PC-3 (cell line): ENCODE measurements at regions not wholly inside any gene's neighbourhood (a gene's known extent, or its start where the extent isn't known, plus 50 kb on each side); places are given as distances from the start of the nearest gene placed in this dataset.

Experiments
- ATAC-seq: fragments of 200-7000 bp; cut with Tn5 transposase; 2 replicates; pipeline ENCODE4 v1.9.1; 2020; ENCODE audit warnings: mild to moderate bottlenecking, moderate library complexity
- BruUV-seq: library from RNA; stranded (reverse); fragments of 400-500 nt; replicated peaks from 2 replicates; lab custom pipeline; 2021; lab: Mats Ljungman, UMichigan
- CTCF ChIA-PET: fragments of 300-600 bp; sonication (Branson Sonifier 250); formaldehyde crosslinking; loops from one replicate; lab custom pipeline; 2022; ENCODE audit warnings: antibody characterized with exemption; lab: Charles Lee
- POLR2A ChIA-PET: fragments of 300-600 bp; sonication (Branson Sonifier 250); formaldehyde crosslinking; loops from one replicate; lab custom pipeline; 2022; ENCODE audit warnings: antibody characterized with exemption; ENCODE audit not compliant: unreplicated experiment; lab: Charles Lee
- DNase-seq: peaks from one replicate; pipeline ENCODE4 v3.0.0-alpha.2; 2015
- H2AFZ ChIP-seq: fragments of 300-600 bp; sonication (generic); 2 replicates; pipeline ENCODE4 v1.6.0; 2016; ENCODE audit warnings: antibody characterized with exemption, low read length
- H3F3A ChIP-seq: fragments of 300-600 bp; sonication (generic); one replicate; pipeline ENCODE4 v1.6.0; 2017; ENCODE audit warnings: antibody characterized with exemption, low read length, control low read depth, mild to moderate bottlenecking; ENCODE audit not compliant: unreplicated experiment
- H3K27ac ChIP-seq: fragments of 300-600 bp; sonication (generic); 2 replicates; pipeline ENCODE4 v1.5.1; 2016; ENCODE audit warnings: mild to moderate bottlenecking, low read length
- H3K27me3 ChIP-seq: fragments of 300-600 bp; sonication (generic); 2 replicates; pipeline ENCODE4 v1.6.1; 2016; ENCODE audit warnings: low read length, mixed read lengths
- H3K36me3 ChIP-seq: fragments of 300-600 bp; sonication (generic); 2 replicates; pipeline ENCODE4 v1.6.1; 2016; ENCODE audit warnings: low read depth, mixed run types, low read length, mixed read lengths
- H3K4me1 ChIP-seq: fragments of 300-600 bp; sonication (generic); 2 replicates; pipeline ENCODE4 v1.5.1; 2016; ENCODE audit warnings: low read length; ENCODE audit not compliant: insufficient read depth
- H3K4me2 ChIP-seq: fragments of 300-600 bp; sonication (generic); 2 replicates; pipeline ENCODE4 v1.6.0; 2016; ENCODE audit warnings: low read length
- H3K4me3 ChIP-seq: fragments of 300-600 bp; sonication (generic); 2 replicates; pipeline ENCODE4 v1.5.1; 2016; ENCODE audit warnings: mild to moderate bottlenecking, low read length, mixed read lengths
- H3K79me2 ChIP-seq: fragments of 300-600 bp; sonication (generic); 2 replicates; pipeline ENCODE4 v1.6.1; 2017; ENCODE audit warnings: low read length, mixed read lengths
- H3K9ac ChIP-seq: fragments of 300-600 bp; sonication (generic); 2 replicates; pipeline ENCODE4 v1.6.0; 2016; ENCODE audit warnings: mild to moderate bottlenecking, low read length
- H3K9me2 ChIP-seq: fragments of 300-600 bp; sonication (generic); replicated peaks from 2 replicates; pipeline ENCODE4 v1.6.1; 2016; ENCODE audit warnings: mixed run types, low read length, mixed read lengths
- H3K9me3 ChIP-seq: fragments of 300-600 bp; sonication (generic); 2 replicates; pipeline ENCODE4 v1.6.1; 2016; ENCODE audit warnings: low read length, mixed read lengths
- H4K20me1 ChIP-seq: fragments of 300-600 bp; sonication (generic); 2 replicates; pipeline ENCODE4 v1.6.1; 2016; ENCODE audit warnings: low read length, mixed read lengths
- CTCF ChIP-seq: fragments of 300-600 bp; sonication (generic); conservative IDR thresholded peaks from 2 replicates; pipeline ENCODE4 v1.5.1; 2017; ENCODE audit warnings: antibody characterized with exemption, low read depth, mild to moderate bottlenecking, low read length
- EZH2 ChIP-seq: fragments of 300-600 bp; sonication (generic); IDR thresholded peaks from one replicate; pipeline ENCODE4 v1.6.1; 2017; ENCODE audit warnings: antibody characterized with exemption, mild to moderate bottlenecking, low read length; ENCODE audit not compliant: unreplicated experiment
- EZH2phosphoT487 ChIP-seq: fragments of 300-600 bp; sonication (generic); IDR thresholded peaks from 2 replicates; pipeline ENCODE4 v1.6.1; 2018; ENCODE audit warnings: mild to moderate bottlenecking, antibody characterized with exemption, low read length, borderline replicate concordance
- intact Hi-C: fragments of 100-400 bp; cut with micrococcal nuclease; formaldehyde crosslinking; loops from 2 replicates; pipeline ENCODE4 v1.9.0; 2023

GRCh38 chr3:75218577-75218976 lies 445.6 kb upstream of the FRG2C start:
- no peak overlapping the region for H3K27ac ChIP-seq
- no peak for ATAC-seq
- intact Hi-C loops, result no loop called here
- no peaks in the 10 kb centered on the region for H4K20me1 ChIP-seq
- no peak overlapping the region for H3K4me2 ChIP-seq
- no peaks in the 10 kb centered on the region for H3K9me2 ChIP-seq
- TF ChIP-seq EZH2phosphoT487 (no peak), EZH2 (no peak), CTCF (no peak)
- ChIA-PET POLR2A (no interaction called here), CTCF (no interaction called here)
- H3K4me3 ChIP-seq, result no peak overlapping the region
- no peaks in the 10 kb centered on the region for H3K9me3 ChIP-seq
- no peaks in the 10 kb centered on the region for H3K4me1 ChIP-seq
- no peaks in the 10 kb centered on the region for H3K27me3 ChIP-seq
- no peaks in the 10 kb centered on the region for H3K79me2 ChIP-seq
- no peak overlapping the region for H2AFZ ChIP-seq
- no TSS peak for BruUV-seq
- no peaks in the 10 kb centered on the region for H3F3A ChIP-seq
- no peaks in the 10 kb centered on the region for H3K36me3 ChIP-seq
- no peak for DNase-seq
- H3K9ac ChIP-seq, result no peak overlapping the region

- Histone ChIP-seq H3K27ac (no peak overlapping the region), H3K9me3 (no peaks in the 10 kb centered on the region), H3K9ac (no peak overlapping the region), H3K4me2 (no peak overlapping the region), H2AFZ (no peak overlapping the region), H3F3A (no peaks in the 10 kb centered on the region), H3K9me2 (no peaks in the 10 kb centered on the region), H4K20me1 (no peaks in the 10 kb centered on the region), H3K36me3 (no peaks in the 10 kb centered on the region), H3K4me1 (no peaks in the 10 kb centered on the region), H3K4me3 (no peak overlapping the region), H3K27me3 (no peaks in the 10 kb centered on the region), H3K79me2 (no peaks in the 10 kb centered on the region)
- DNase-seq (no peak), ATAC-seq (no peak)
- TF ChIP-seq EZH2 (no peak), CTCF (no peak), EZH2phosphoT487 (no peak)
- ChIA-PET CTCF (no interaction called here), POLR2A (no interaction called here)
- BruUV-seq, result no TSS peak
- intact Hi-C loops, result no loop called here
These were observed 443.2 kb upstream of the FRG2C start for GRCh38 chr3:75220932-75221331.

- DNase-seq, result peak; percentile 3
- Histone ChIP-seq H3K4me2 (no peak overlapping the region), H3K9me3 (no peaks in the 10 kb centered on the region), H3K27me3 (no peaks in the 10 kb centered on the region), H2AFZ (no peak overlapping the region), H3K9me2 (no peaks in the 10 kb centered on the region), H3K9ac (no peak overlapping the region), H3K4me1 (no peaks in the 10 kb centered on the region), H3F3A (no peaks in the 10 kb centered on the region), H3K4me3 (no peak overlapping the region), H3K79me2 (no peaks in the 10 kb centered on the region), H4K20me1 (no peaks in the 10 kb centered on the region), H3K36me3 (no peaks in the 10 kb centered on the region), H3K27ac (no peak overlapping the region)
- CTCF ChIA-PET, result no interaction called here
- no TSS peak for BruUV-seq
- TF ChIP-seq EZH2phosphoT487 (no peak), CTCF (no peak), EZH2 (no peak)
- intact Hi-C loops, result no loop called here
- ATAC-seq, result no peak
- POLR2A ChIA-PET, result no interaction called here
These were observed 439.7 kb upstream of the FRG2C start for GRCh38 chr3:75224412-75224811.
